Kidney (tissue), 13 donors: ENCODE measurements at regions not wholly inside any gene's neighbourhood (a gene's known extent, or its start where the extent isn't known, plus 50 kb on each side); places are given as distances from the start of the nearest gene placed in this dataset.

Experiments
- DNase-seq, 5 donors: peaks; one replicate each; pipeline ENCODE4 v3.0.0-alpha.2; 2013 to 2020
- FAIRE-seq: peaks from 2 replicates; lab custom pipeline; 2012; peaks lifted over from hg19 to GRCh38; lab: Jason Lieb, UNC
- H3K27ac ChIP-seq, 2 donors: one replicate each; pipeline ENCODE4 v1.7.0; 2013; ENCODE audit warnings: low read depth in 2 of 2, low read length in 2 of 2, inconsistent platforms in 1 of 2
- H3K27me3 ChIP-seq: one replicate; pipeline ENCODE4 v1.7.1; 2013; ENCODE audit warnings: low read length, inconsistent platforms; ENCODE audit not compliant: control insufficient read depth, insufficient read depth
- H3K36me3 ChIP-seq, 3 donors: one replicate each; pipeline versions ENCODE4 v1.7.0 to v1.7.1; 2013; ENCODE audit warnings: low read length in 3 of 3, control low read depth in 1 of 3, inconsistent platforms in 1 of 3; ENCODE audit not compliant: insufficient read depth in 3 of 3, control insufficient read depth in 2 of 3
- H3K4me1 ChIP-seq, 3 donors: one replicate each; pipeline versions ENCODE4 v1.7.0 to v1.7.1; 2013; ENCODE audit warnings: low read length in 3 of 3, inconsistent platforms in 1 of 3, low read depth in 1 of 3; ENCODE audit not compliant: control insufficient read depth in 2 of 3, insufficient read depth in 2 of 3
- H3K4me3 ChIP-seq, 3 donors: one replicate each; pipeline versions ENCODE4 v1.7.0 to v1.8.1; 2013; ENCODE audit warnings: low read length in 3 of 3, control low read depth in 1 of 3, inconsistent platforms in 1 of 3
- H3K9ac ChIP-seq, 3 donors: one replicate each; pipeline versions ENCODE4 v1.7.0 to v1.7.1; 2013; ENCODE audit warnings: low read length in 3 of 3, control low read depth in 1 of 3, inconsistent platforms in 1 of 3
- H3K9me3 ChIP-seq, 3 donors: one replicate each; pipeline versions ENCODE4 v1.7.0 to v1.7.1; 2013; ENCODE audit warnings: low read length in 3 of 3, control low read depth in 1 of 3, inconsistent platforms in 1 of 3; ENCODE audit not compliant: control insufficient read depth in 2 of 3, insufficient read depth in 1 of 3
- intact Hi-C: fragments of 100-400 bp; cut with DNase I; formaldehyde crosslinking; loops from one replicate; pipeline ENCODE4 v1.11.1; 2022
- TF ChIP-seq, protein P1 (sequence below): IDR thresholded peaks from 3 replicates; pipeline ENCODE4 v1.5.1; 2012; ENCODE audit warnings: mild to moderate bottlenecking, moderate library complexity, borderline replicate concordance; ENCODE audit not compliant: insufficient read depth; ENCODE audit errors: extremely low read depth
- donor health status: control.
- donor health status: control.
- donor health status: control.
- donor health status: control.
- donor health status: control.
- donor health status: DM: yes; HTN: yes; CAD: no.
- donor health status: Normal renal cell carcinoma (clear cell type).

DNA sequence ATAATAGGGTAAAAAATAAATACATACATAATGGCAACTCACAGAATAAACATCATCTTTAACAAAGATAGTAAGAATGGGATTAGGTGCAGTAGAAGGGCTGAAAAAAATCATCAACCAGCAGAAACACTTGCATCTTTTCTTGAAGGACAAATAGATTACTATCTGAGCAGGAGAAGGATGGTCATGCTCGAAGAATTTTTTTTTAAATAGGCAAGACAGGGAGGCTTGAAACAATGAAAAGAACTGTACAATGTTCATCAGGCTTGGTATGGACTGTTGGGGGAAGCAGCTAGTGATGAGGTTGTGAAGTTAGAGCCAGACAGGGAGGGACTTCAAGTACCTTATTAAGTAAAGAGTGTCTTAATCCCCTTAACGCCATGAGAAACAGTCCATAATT, 167.4 kb upstream of the LDB2 start:
- no peak overlapping the region for H3K27ac ChIP-seq
- intact Hi-C loops: no loop called here
- no peaks in the 10 kb centered on the region for H3K27me3 ChIP-seq
- FAIRE-seq: no peak
- peaks cover 0 to 3% (median 0%) of the 10 kb centered on the region in 3 donors for H3K4me1 ChIP-seq
- H3K4me3 ChIP-seq: no peak overlapping the region
- DNase-seq: no peak
- no peak overlapping the region for H3K9ac ChIP-seq
- TF ChIP-seq, protein P1, sequence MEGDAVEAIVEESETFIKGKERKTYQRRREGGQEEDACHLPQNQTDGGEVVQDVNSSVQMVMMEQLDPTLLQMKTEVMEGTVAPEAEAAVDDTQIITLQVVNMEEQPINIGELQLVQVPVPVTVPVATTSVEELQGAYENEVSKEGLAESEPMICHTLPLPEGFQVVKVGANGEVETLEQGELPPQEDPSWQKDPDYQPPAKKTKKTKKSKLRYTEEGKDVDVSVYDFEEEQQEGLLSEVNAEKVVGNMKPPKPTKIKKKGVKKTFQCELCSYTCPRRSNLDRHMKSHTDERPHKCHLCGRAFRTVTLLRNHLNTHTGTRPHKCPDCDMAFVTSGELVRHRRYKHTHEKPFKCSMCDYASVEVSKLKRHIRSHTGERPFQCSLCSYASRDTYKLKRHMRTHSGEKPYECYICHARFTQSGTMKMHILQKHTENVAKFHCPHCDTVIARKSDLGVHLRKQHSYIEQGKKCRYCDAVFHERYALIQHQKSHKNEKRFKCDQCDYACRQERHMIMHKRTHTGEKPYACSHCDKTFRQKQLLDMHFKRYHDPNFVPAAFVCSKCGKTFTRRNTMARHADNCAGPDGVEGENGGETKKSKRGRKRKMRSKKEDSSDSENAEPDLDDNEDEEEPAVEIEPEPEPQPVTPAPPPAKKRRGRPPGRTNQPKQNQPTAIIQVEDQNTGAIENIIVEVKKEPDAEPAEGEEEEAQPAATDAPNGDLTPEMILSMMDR: no peak
- H3K36me3 ChIP-seq: no peaks in the 10 kb centered on the region
- no peaks in the 10 kb centered on the region for H3K9me3 ChIP-seq

DNA sequence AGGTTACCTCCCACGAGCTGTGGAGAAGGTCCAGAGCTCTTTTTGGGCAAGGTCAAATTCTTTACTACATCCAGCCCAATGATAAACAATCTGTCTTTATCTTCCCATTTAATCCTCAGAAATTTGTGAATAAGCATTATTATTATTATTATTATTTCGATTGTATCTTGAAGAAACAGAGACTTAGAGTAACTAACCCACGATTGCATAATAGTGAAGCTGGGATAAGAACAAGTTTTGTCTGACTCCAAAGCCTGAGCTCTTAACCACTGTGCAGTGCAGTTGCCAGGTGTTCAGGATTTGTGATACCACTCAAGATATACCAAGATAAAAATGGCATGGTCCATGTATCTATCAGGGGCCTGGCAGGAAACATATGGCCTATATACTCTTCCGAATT, 166.5 kb upstream of the LDB2 start:
- no peak for FAIRE-seq
- Histone ChIP-seq H3K36me3 (no peaks in the 10 kb centered on the region), H3K9me3 (no peaks in the 10 kb centered on the region), H3K27me3 (no peaks in the 10 kb centered on the region), H3K4me3 (no peak overlapping the region), H3K4me1 (peaks cover 0 to 3% (median 0%) of the 10 kb centered on the region in 3 donors), H3K9ac (no peak overlapping the region), H3K27ac (no peak overlapping the region)
- DNase-seq: no peak
- intact Hi-C loops: no loop called here
- TF ChIP-seq, protein P1: no peak

DNA sequence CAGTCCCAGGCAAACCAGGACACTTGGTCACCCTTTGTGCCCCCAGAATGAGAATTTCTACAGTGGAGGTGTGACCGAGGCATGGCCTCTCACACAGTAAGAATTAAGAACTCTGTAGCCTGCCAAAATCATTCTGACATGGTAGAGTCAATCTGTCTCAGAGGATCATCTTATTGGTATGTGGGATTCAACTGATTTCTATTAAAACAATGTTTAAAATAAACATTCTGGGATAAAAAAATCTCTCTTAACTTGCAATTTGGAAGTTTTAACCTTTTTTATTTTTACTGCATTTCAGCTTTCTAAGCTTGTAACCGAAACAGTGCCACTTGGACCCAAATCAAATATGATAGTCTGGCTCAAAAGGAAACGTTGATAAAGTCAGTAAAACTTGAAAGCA, 165.4 kb upstream of the LDB2 start:
- no peak overlapping the region for H3K9ac ChIP-seq
- no peak overlapping the region for H3K27ac ChIP-seq
- H3K4me3 ChIP-seq: no peak overlapping the region
- H3K9me3 ChIP-seq: no peaks in the 10 kb centered on the region
- H3K36me3 ChIP-seq: no peaks in the 10 kb centered on the region
- no peaks in the 10 kb centered on the region for H3K27me3 ChIP-seq
- TF ChIP-seq, protein P1: no peak
- DNase-seq: no peak
- FAIRE-seq: no peak
- intact Hi-C loops: no loop called here
- peaks cover 0 to 3% (median 2%) of the 10 kb centered on the region in 3 donors for H3K4me1 ChIP-seq

DNA sequence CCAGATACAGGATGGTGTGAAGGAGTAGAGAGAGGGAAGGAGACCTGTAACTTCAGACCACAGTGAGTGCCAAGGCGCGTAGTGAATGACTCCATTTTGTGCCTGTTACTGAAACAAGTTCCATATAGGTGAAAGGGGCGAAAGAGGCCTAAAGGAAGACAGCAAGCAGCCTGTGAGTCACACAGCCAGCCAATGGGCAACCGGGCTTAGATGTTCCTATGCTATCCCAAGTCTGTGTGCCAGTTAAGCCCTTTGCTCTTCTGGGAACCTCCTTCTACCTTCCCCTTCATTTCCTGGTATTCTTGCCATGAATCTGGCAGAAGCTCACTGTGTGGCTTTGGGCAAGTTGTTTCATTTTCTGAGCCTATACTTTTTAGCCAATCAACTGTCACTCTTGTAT, 161.8 kb upstream of the LDB2 start:
- no peak for FAIRE-seq
- intact Hi-C loops: no loop called here

More for the DNA sequence above, 161.8 kb upstream of the LDB2 start:
- Histone ChIP-seq H3K4me1 (peaks cover 0 to 5% (median 3%) of the 10 kb centered on the region in 3 donors), H3K27ac (no peak overlapping the region), H3K36me3 (no peaks in the 10 kb centered on the region), H3K4me3 (no peak overlapping the region), H3K9ac (no peak overlapping the region), H3K9me3 (no peaks in the 10 kb centered on the region), H3K27me3 (no peaks in the 10 kb centered on the region)
- TF ChIP-seq, protein P1: no peak
- DNase-seq: no peak
